Adrenal gland (tissue), 9 donors: ENCODE measurements at regions not wholly inside any gene's neighbourhood (a gene's known extent, or its start where the extent isn't known, plus 50 kb on each side); places are given as distances from the start of the nearest gene placed in this dataset.
"Not testable (repeated sequence)": the region's sequence is repeated elsewhere in the genome, so short reads cannot be mapped to it uniquely, and the experiment has no call there.

Experiments used
- DNase-seq, 7 donors: peaks; one replicate each; pipeline ENCODE4 v3.0.0-alpha.2; 2019 to 2020
- H3K27ac ChIP-seq, 5 donors: fragments of 200-600 bp; sonication (generic) in 4 of 5; 1 replicate in 3 of 5; 2 replicates in 2 of 5; pipeline versions ENCODE4 v1.5.1 to v1.8.0; 2016 to 2020; ENCODE audit warnings: mild to moderate bottlenecking in 1 of 5
- H3K27me3 ChIP-seq: fragments of 200-600 bp; 2 replicates; pipeline ENCODE4 v1.8.0; 2021
- H3K36me3 ChIP-seq, 2 donors: fragments of 200-600 bp; replicated peaks in 1 of 2; 1 replicate in 1 of 2; 2 replicates in 1 of 2; pipeline versions ENCODE4 v1.5.1 to v1.8.0; 2018 to 2022
- H3K4me1 ChIP-seq, 2 donors: fragments of 200-600 bp; replicated peaks in 1 of 2; 1 replicate in 1 of 2; 2 replicates in 1 of 2; pipeline versions ENCODE4 v1.5.1 to v1.8.0; 2018 to 2021
- H3K4me3 ChIP-seq, 4 donors: fragments of 200-600 bp; sonication (generic) in 3 of 4; one replicate each; pipeline ENCODE4 v1.5.1; 2016 to 2018
- H3K9me3 ChIP-seq, 3 donors: fragments of 200-600 bp; sonication (generic) in 1 of 3; replicated peaks in 1 of 3; 1 replicate in 2 of 3; 2 replicates in 1 of 3; pipeline versions ENCODE4 v1.5.1 to v1.8.0; 2016 to 2021
- POLR2A ChIP-seq, 2 donors: fragments of 450-650 bp; IDR thresholded peaks; one replicate each; pipeline ENCODE4 v1.6.1; 2017; ENCODE audit warnings: antibody characterized with exemption in 2 of 2, mild to moderate bottlenecking in 2 of 2, moderate library complexity in 1 of 2
- WGBS, 4 donors: extraction: QIAGEN DNeasy Blood & Tissue Kit in 2 of 4; methylation state at CpG; one replicate each; pipeline versions ENCODE4 v1.1.5 to v1.1.7; 2013 to 2017; 5-methylcytosine and 5-hydroxymethylcytosine counted together
- intact Hi-C, 2 donors: fragments of 100-400 bp; cut with DNase I; formaldehyde crosslinking; loops; one replicate each; pipeline versions ENCODE4 v1.14.1 to v1.15.0; 2022 to 2023
- TF ChIP-seq, protein P1 (sequence below), 6 experiments: fragments of 450-650 bp in 4 of 6; fragments of 200-600 bp in 2 of 6; sonication (generic) in 1 of 6; IDR thresholded peaks; 1 replicate in 5 of 6; 2 replicates in 1 of 6; pipeline versions ENCODE4 v1.5.1 to v1.8.0; 2016 to 2021; ENCODE audit warnings: antibody characterized with exemption in 6 of 6, mild to moderate bottlenecking in 2 of 6, moderate library complexity in 1 of 6
- donor health status: healthy with polysubstance abuse.
- donor health status: Bipolar disorder and iron deficiency.
- donor health status: DM: yes; HTN: yes; CAD: no.
- donor health status: DM: no; HTN: no; CAD: no.
- donor health status: DM: no; HTN: no; CAD: no.

- Histone ChIP-seq H3K4me1 (no peaks in the 10 kb centered on the region), H3K27me3 (no peaks in the 10 kb centered on the region), H3K9me3 (no peaks in the 10 kb centered on the region), H3K4me3 (no peak overlapping the region), H3K36me3 (no peaks in the 10 kb centered on the region), H3K27ac (no peak overlapping the region)
- no peak for DNase-seq
- 55 to 63% (median 63%) methylated on average over 4 to 13 of the region's 13 CpGs for WGBS, 4 donors
- intact Hi-C loops: no loop called here
- TF ChIP-seq POLR2A (IDR thresholded peaks at IDR 0.05): no peak
- TF ChIP-seq, protein P1, sequence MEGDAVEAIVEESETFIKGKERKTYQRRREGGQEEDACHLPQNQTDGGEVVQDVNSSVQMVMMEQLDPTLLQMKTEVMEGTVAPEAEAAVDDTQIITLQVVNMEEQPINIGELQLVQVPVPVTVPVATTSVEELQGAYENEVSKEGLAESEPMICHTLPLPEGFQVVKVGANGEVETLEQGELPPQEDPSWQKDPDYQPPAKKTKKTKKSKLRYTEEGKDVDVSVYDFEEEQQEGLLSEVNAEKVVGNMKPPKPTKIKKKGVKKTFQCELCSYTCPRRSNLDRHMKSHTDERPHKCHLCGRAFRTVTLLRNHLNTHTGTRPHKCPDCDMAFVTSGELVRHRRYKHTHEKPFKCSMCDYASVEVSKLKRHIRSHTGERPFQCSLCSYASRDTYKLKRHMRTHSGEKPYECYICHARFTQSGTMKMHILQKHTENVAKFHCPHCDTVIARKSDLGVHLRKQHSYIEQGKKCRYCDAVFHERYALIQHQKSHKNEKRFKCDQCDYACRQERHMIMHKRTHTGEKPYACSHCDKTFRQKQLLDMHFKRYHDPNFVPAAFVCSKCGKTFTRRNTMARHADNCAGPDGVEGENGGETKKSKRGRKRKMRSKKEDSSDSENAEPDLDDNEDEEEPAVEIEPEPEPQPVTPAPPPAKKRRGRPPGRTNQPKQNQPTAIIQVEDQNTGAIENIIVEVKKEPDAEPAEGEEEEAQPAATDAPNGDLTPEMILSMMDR (IDR thresholded peaks at IDR 0.05): no peak
Observed at GRCh38 chr15:61364871-61365270, 135.8 kb upstream of the RORA start.

- H3K4me1 ChIP-seq, H3K27me3 ChIP-seq, H3K27ac ChIP-seq, DNase-seq, intact Hi-C loops, H3K36me3 ChIP-seq, H3K9me3 ChIP-seq, H3K4me3 ChIP-seq: not testable (repeated sequence)
Observed at GRCh38 chr15:61362912-61363311, 133.8 kb upstream of the RORA start.

GRCh38 chr15:61344293-61344692 lies 115.2 kb upstream of the RORA start:
- H3K27ac ChIP-seq: no peak overlapping the region
- intact Hi-C loops: no loop called here
- DNase-seq: no peak
- no peaks in the 10 kb centered on the region for H3K9me3 ChIP-seq
- no peaks in the 10 kb centered on the region for H3K4me1 ChIP-seq
- no peaks in the 10 kb centered on the region for H3K36me3 ChIP-seq
- TF ChIP-seq, protein P1 (IDR thresholded peaks at IDR 0.05): no peak
- no peak for TF ChIP-seq POLR2A (IDR thresholded peaks at IDR 0.05)
- no peak overlapping the region for H3K4me3 ChIP-seq
- H3K27me3 ChIP-seq: peaks cover 3% of the 10 kb centered on the region
- 58 to 75% (median 67%) methylated on average over 2 of the region's 2 CpGs for WGBS, 4 donors

DNA sequence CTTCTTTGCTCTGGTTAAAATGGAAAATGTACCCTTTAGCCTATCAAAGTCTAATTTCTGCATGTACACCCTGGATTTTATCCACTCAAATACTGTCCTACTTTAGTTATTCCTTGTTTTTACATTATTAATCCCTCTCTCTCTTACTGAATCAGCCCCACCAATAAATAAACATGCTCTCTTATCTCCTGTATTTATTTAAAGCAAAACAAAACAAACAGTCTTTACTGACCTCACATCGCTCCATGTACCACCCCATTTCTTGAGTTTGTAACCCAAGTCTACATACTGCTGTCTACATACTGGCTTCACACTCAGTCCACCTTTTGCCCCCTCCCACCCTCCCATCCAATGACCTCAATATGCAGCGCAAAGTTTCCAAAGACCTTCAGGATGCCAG lies 113.3 kb upstream of the RORA start:
- Histone ChIP-seq H3K27ac (no peak overlapping the region), H3K4me1 (no peaks in the 10 kb centered on the region), H3K36me3 (no peaks in the 10 kb centered on the region), H3K4me3 (no peak overlapping the region), H3K27me3 (peaks cover 3% of the 10 kb centered on the region), H3K9me3 (no peaks in the 10 kb centered on the region)
- DNase-seq: no peak
- 78 to 87% (median 86%) methylated on average over 2 of the region's 2 CpGs for WGBS, 4 donors
- TF ChIP-seq POLR2A (IDR thresholded peaks at IDR 0.05): no peak
- TF ChIP-seq, protein P1 (IDR thresholded peaks at IDR 0.05): no peak
- intact Hi-C loops: no loop called here

DNA sequence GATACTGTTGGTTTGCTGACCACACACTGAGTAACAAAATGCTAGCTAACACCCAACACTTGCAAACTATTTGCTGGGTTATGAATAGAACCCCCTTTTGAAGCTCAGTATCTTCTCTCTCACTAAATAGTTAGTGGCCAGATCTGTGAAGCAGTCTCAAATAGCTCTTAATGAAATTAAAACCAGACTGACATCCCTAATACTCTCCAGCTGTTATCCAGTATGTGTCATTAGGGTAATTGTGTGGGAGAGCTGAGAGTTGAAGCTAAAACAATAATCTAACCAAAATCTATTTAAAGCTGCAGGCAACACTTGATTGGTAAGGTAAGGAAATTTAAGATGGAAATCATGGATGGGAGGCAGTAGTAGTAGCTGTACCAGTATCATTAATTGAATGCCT lies 110.4 kb upstream of the RORA start:
- DNase-seq: no peak
- Histone ChIP-seq H3K27me3 (peaks cover 3% of the 10 kb centered on the region), H3K4me1 (no peaks in the 10 kb centered on the region), H3K27ac (no peak overlapping the region), H3K9me3 (no peaks in the 10 kb centered on the region), H3K4me3 (no peak overlapping the region), H3K36me3 (no peaks in the 10 kb centered on the region)
- TF ChIP-seq, protein P1 (IDR thresholded peaks at IDR 0.05): no peak
- TF ChIP-seq POLR2A (IDR thresholded peaks at IDR 0.05): no peak
- intact Hi-C loops: no loop called here
